GM12875 (cell line): ENCODE measurements at regions not wholly inside any gene's neighbourhood (a gene's known extent, or its start where the extent isn't known, plus 50 kb on each side); places are given as distances from the start of the nearest gene placed in this dataset.

Source experiments
- H3K4me3 ChIP-seq: one replicate; pipeline ENCODE4 v1.5.1; 2011; ENCODE audit warnings: low read depth, low read length, control low read depth
- CTCF ChIP-seq: IDR thresholded peaks from 2 replicates; pipeline ENCODE4 v1.5.1; 2011; ENCODE audit warnings: low read depth, mild to moderate bottlenecking, control low read depth, inconsistent platforms, low read length, moderate library complexity, borderline replicate concordance; ENCODE audit not compliant: insufficient read depth

GRCh38 chr2:2808551-2809058 lies 477.5 kb upstream of the MYT1L start:
- no peak for TF ChIP-seq CTCF

GRCh38 chr2:2806711-2807110 lies 475.6 kb upstream of the MYT1L start:
- no peak for TF ChIP-seq CTCF

More at GRCh38 chr2:2808551-2809058, 477.5 kb upstream of the MYT1L start:
- no peak overlapping the region for H3K4me3 ChIP-seq

GRCh38 chr2:2805263-2805662 lies 474.2 kb upstream of the MYT1L start:
- no peak for TF ChIP-seq CTCF
- H3K4me3 ChIP-seq, result no peak overlapping the region

More at GRCh38 chr2:2806711-2807110, 475.6 kb upstream of the MYT1L start:
- no peak overlapping the region for H3K4me3 ChIP-seq

- H3K4me3 ChIP-seq, result no peak overlapping the region
- no peak for TF ChIP-seq CTCF
These were observed 473.5 kb upstream of the MYT1L start for GRCh38 chr2:2804528-2804927.

GRCh38 chr2:2801458-2801857 lies 470.4 kb upstream of the MYT1L start:
- no peak overlapping the region for H3K4me3 ChIP-seq
- no peak for TF ChIP-seq CTCF

GRCh38 chr2:2800697-2801096 lies 469.6 kb upstream of the MYT1L start:
- H3K4me3 ChIP-seq, result no peak overlapping the region

GRCh38 chr2:2800001-2800400 lies 468.9 kb upstream of the MYT1L start:
- no peak for TF ChIP-seq CTCF
- H3K4me3 ChIP-seq, result no peak overlapping the region

More at GRCh38 chr2:2800697-2801096, 469.6 kb upstream of the MYT1L start:
- no peak for TF ChIP-seq CTCF
